OCI-LY1 (cell line): ENCODE measurements at regions not wholly inside any gene's neighbourhood (a gene's known extent, or its start where the extent isn't known, plus 50 kb on each side); places are given as distances from the start of the nearest gene placed in this dataset.

Source experiments
- H2AFZ ChIP-seq: fragments of 200-600 bp; sonication (generic), shearing (Covaris generic); 2 replicates; pipeline ENCODE4 v1.6.0; 2014; ENCODE audit warnings: antibody characterized with exemption, mild to moderate bottlenecking, low read length
- H3F3A ChIP-seq: fragments of 200-600 bp; sonication (generic), shearing (Covaris generic); 2 replicates; pipeline ENCODE4 v1.6.0; 2014; ENCODE audit warnings: mild to moderate bottlenecking, antibody characterized with exemption, low read length, moderate library complexity; ENCODE audit not compliant: insufficient read depth
- H3K27ac ChIP-seq: fragments of 200-600 bp; sonication (generic); 2 replicates; pipeline ENCODE4 v1.5.1; 2014; ENCODE audit warnings: low read length, mixed run types, mild to moderate bottlenecking, low read depth; ENCODE audit not compliant: poor library complexity, severe bottlenecking
- H3K27me3 ChIP-seq: fragments of 200-600 bp; sonication (generic); 2 replicates; pipeline ENCODE4 v1.6.0; 2014; ENCODE audit warnings: antibody characterized with exemption, mild to moderate bottlenecking, low read length, moderate library complexity; ENCODE audit not compliant: insufficient read depth
- H3K36me3 ChIP-seq: fragments of 200-600 bp; sonication (generic); 2 replicates; pipeline ENCODE4 v1.6.1; 2014; ENCODE audit warnings: mild to moderate bottlenecking, antibody characterized with exemption, low read length, moderate library complexity, mixed read lengths; ENCODE audit not compliant: insufficient read depth
- H3K4me1 ChIP-seq: fragments of 200-600 bp; sonication (generic); 2 replicates; pipeline ENCODE4 v1.5.1; 2014; ENCODE audit warnings: mild to moderate bottlenecking, low read length, moderate library complexity; ENCODE audit not compliant: insufficient read depth, severe bottlenecking
- H3K4me2 ChIP-seq: fragments of 200-600 bp; sonication (generic), shearing (Covaris generic); 2 replicates; pipeline ENCODE4 v1.6.1; 2014; ENCODE audit warnings: low read length
- H3K4me3 ChIP-seq: fragments of 200-600 bp; sonication (generic); 2 replicates; pipeline ENCODE4 v1.5.1; 2014; ENCODE audit warnings: low read length, low read depth, mild to moderate bottlenecking, mixed read lengths; ENCODE audit not compliant: poor library complexity, severe bottlenecking
- H3K79me2 ChIP-seq: fragments of 200-600 bp; shearing (Covaris generic); 2 replicates; pipeline ENCODE4 v1.6.1; 2016; ENCODE audit warnings: mixed run types, low read length, mixed read lengths; ENCODE audit not compliant: insufficient read depth
- H3K9ac ChIP-seq: fragments of 200-600 bp; sonication (generic), shearing (Covaris generic); 2 replicates; pipeline ENCODE4 v1.6.1; 2014; ENCODE audit warnings: mild to moderate bottlenecking, low read length, mixed read lengths
- H3K9me2 ChIP-seq: fragments of 200-600 bp; sonication (generic), shearing (Covaris generic); 2 replicates; pipeline ENCODE4 v1.6.1; 2014; ENCODE audit warnings: low read depth, mild to moderate bottlenecking, low read length, mixed read lengths
- H3K9me3 ChIP-seq: fragments of 200-600 bp; shearing (Covaris generic); 2 replicates; pipeline ENCODE4 v1.6.1; 2014; ENCODE audit warnings: low read length, mixed read lengths
- H4K20me1 ChIP-seq: fragments of 200-600 bp; sonication (generic), shearing (Covaris generic); 2 replicates; pipeline ENCODE4 v1.6.0; 2016; ENCODE audit warnings: mild to moderate bottlenecking, low read length; ENCODE audit not compliant: insufficient read depth
- CTCF ChIP-seq: fragments of 200-600 bp; sonication (generic), shearing (Covaris generic); IDR thresholded peaks from 2 replicates; pipeline ENCODE4 v1.5.1; 2017; ENCODE audit warnings: mild to moderate bottlenecking, antibody characterized with exemption, low read length, moderate library complexity, mixed read lengths
- EZH2 ChIP-seq: fragments of 200-600 bp; sonication (generic), shearing (Covaris generic); IDR thresholded peaks from 2 replicates; pipeline ENCODE4 v1.8.0; 2017; ENCODE audit warnings: borderline replicate concordance, mixed run types, mild to moderate bottlenecking, antibody characterized with exemption, low read length, moderate library complexity, mixed read lengths

GRCh38 chr17:22512506-22512905 lies 820.2 kb downstream of the KCNJ18 start:
- Histone ChIP-seq H3K4me1 (peaks cover 17% of the 10 kb centered on the region), H3K9me3 (no peaks in the 10 kb centered on the region), H3K4me3 (no peak overlapping the region), H4K20me1 (no peaks in the 10 kb centered on the region), H3K9ac (no peak overlapping the region; the same call in 1 of the 2 replicates), H3F3A (no peaks in the 10 kb centered on the region), H3K36me3 (no peaks in the 10 kb centered on the region), H2AFZ (no peak overlapping the region), H3K4me2 (no peak overlapping the region), H3K27me3 (no peaks in the 10 kb centered on the region), H3K9me2 (no peaks in the 10 kb centered on the region), H3K79me2 (no peaks in the 10 kb centered on the region), H3K27ac (peak overlapping the region; percentile 19)
- TF ChIP-seq CTCF: no peak
- TF ChIP-seq EZH2: no peak

- Histone ChIP-seq H3K4me3 (no peak overlapping the region), H3K9me3 (no peaks in the 10 kb centered on the region), H3K36me3 (no peaks in the 10 kb centered on the region), H3K4me1 (peaks cover 13% of the 10 kb centered on the region), H2AFZ (no peak overlapping the region), H3K4me2 (no peak overlapping the region), H4K20me1 (no peaks in the 10 kb centered on the region), H3K9me2 (no peaks in the 10 kb centered on the region), H3K79me2 (no peaks in the 10 kb centered on the region), H3K27me3 (no peaks in the 10 kb centered on the region), H3K27ac (peak overlapping the region; percentile 19), H3F3A (no peaks in the 10 kb centered on the region), H3K9ac (no peak overlapping the region; the same call in 1 of the 2 replicates)
- TF ChIP-seq CTCF: peak; percentile 79
- no peak for TF ChIP-seq EZH2
These were observed 820.7 kb downstream of the KCNJ18 start for GRCh38 chr17:22512997-22513538.

- H3K4me3 ChIP-seq: no peak overlapping the region
- TF ChIP-seq EZH2 (no peak), CTCF (no peak)
- no peak overlapping the region for H2AFZ ChIP-seq
- H3K27ac ChIP-seq: no peak overlapping the region
- H3K36me3 ChIP-seq: no peaks in the 10 kb centered on the region
- no peaks in the 10 kb centered on the region for H3K9me3 ChIP-seq
- no peaks in the 10 kb centered on the region for H3F3A ChIP-seq
- no peaks in the 10 kb centered on the region for H4K20me1 ChIP-seq
- no peaks in the 10 kb centered on the region for H3K27me3 ChIP-seq
- H3K4me2 ChIP-seq: no peak overlapping the region
- peaks cover 10% of the 10 kb centered on the region for H3K4me1 ChIP-seq
- H3K9ac ChIP-seq: no peak overlapping the region
- no peaks in the 10 kb centered on the region for H3K9me2 ChIP-seq
- no peaks in the 10 kb centered on the region for H3K79me2 ChIP-seq
These were observed 822.0 kb downstream of the KCNJ18 start for GRCh38 chr17:22514315-22514714.
